HG02973 (cell line): ENCODE measurements at regions not wholly inside any gene's neighbourhood (a gene's known extent, or its start where the extent isn't known, plus 50 kb on each side); places are given as distances from the start of the nearest gene placed in this dataset.
A peak's percentile ranks its signal among the peaks of the same experiment; 100 is the strongest.
"Not testable (repeated sequence)": the region's sequence is repeated elsewhere in the genome, so short reads cannot be mapped to it uniquely, and the experiment has no call there.

Experiments
- ATAC-seq: cut with Tn5 transposase; IDR thresholded peaks from one replicate; pipeline ENCODE4 v1.9.1; 2021; ENCODE audit warnings: moderate library complexity; ENCODE audit not compliant: unreplicated experiment

DNA sequence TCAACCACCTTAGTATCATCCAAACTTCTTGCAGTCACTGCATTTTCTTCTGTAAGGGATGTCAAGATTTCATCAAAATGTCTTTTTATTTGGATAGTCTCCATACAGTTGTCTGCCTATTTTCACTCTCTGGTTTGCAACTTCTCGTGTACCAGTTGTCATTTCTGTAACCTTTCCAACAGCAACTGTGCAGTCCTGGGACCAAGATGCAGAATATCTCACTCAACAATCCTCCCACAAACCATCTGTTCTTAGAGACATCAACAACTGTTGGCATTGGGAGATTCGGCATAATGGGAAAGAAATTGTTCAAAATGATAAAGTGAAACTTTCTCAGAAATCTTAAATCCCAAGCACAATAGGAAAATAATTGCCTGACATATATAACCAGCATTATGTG lies 933.6 kb upstream of the SLC39A10 start:
- no peak for ATAC-seq

DNA sequence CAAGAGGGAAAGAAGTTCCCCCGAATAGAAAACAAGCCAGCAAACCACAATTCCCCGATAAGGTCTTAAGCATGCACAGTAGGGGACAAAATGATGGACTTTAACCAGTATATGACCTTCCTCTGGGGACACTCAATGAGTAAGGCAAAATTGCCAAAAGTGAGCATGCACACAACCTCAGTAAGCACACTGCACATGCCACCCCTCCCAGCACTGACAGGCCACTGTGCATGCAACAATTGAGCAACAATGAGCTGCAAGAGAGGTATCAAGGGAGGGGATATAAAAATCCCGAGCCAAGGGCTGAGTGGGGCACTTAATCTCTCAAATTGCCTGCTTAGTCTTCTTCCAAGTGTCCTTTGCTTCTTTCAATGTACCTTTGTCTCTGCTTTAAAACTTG lies 935.8 kb upstream of the SLC39A10 start:
- ATAC-seq, result no peak

DNA sequence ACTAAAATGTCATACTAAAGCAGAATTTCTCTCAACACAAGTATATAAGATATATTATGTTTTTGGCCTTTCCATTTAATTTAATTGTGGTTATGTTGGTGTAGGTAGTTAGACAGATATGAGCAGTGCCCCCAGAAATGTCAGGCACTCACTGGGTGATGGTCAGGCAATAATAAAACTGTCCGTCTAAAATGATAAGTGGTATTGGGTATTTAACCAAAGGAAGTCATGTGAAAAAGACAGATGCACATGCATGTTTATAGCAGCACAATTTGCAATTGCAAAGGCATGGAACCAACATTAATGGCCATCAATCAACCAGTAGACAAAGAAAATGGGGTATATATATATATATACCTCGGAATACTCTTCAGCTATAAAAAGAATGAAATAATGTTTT lies 936.6 kb upstream of the SLC39A10 start:
- ATAC-seq, result no peak

DNA sequence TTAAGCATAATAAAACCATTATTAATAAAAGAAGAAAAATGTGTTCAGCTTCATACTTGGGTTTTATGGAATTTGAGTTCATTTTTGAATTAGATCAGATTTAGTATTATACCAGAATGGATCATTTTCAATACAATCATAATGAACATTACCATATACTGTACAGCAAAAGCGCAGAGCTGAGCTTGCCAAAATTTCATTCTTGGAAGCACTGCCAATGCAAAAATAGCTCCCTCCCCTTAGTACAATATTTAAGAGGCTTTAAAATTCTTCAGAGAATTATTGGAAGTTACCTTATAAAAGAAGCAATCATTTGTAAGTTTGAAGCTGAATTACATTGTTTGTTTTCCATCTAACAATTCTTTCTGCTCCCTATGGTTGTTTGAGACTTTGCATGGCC lies 938.1 kb upstream of the SLC39A10 start:
- ATAC-seq, result no peak

DNA sequence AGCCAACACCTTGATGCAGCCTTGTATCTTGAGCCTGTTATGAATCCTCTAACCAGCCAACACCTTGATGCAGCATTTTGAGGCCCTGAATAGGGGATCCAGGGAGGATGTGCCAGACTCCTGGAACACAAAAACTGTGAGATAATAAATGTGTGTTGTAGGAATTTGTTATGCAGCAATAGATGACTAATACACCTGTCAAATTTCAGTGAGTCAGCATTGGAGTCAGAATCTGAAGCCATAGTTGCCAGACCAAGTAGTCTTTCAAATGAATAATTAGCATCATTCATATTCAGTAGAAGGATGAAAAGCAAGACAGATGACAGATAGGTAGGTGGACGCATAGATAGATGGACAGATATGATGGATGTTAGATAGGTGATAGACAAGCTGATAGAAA lies 942.5 kb upstream of the SLC39A10 start:
- ATAC-seq, result no peak

DNA sequence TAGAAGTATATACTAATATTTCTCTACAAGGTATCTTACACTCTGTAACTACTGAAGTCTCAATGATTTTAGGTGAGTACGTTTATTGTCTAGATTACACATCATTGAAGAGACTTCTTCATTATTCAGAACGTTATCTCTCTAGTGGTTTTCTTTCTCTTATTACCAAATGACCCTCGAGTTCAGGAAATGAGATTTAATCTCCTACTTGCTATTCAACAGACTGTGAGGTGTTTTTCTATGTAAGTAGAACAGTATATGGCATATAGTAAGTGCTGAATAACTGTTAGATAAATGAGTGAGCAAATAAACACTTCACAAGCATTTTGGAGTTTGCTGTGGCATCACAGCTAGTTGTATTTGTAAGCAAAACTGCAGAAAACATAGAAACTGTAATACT lies 947.2 kb upstream of the SLC39A10 start:
- no peak for ATAC-seq

DNA sequence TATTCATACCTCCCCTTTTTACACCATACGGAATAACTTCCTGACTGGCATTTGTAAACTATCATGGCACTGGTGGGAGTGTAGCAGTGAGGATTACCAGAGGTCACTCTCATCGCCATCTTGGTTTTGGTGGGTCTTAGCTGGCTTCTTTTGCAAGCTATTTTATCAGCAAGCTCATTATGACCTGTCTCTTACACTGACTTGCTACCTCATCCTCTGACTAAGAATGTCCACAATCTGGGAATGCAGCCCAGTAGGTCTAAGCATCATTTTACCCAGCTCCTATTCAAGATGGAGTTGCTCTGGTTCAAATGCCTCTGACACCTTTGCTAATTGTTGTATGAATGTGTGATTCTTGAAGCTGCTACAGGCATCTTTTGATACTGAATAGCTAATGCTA lies 950.8 kb upstream of the SLC39A10 start:
- ATAC-seq, result no peak

DNA sequence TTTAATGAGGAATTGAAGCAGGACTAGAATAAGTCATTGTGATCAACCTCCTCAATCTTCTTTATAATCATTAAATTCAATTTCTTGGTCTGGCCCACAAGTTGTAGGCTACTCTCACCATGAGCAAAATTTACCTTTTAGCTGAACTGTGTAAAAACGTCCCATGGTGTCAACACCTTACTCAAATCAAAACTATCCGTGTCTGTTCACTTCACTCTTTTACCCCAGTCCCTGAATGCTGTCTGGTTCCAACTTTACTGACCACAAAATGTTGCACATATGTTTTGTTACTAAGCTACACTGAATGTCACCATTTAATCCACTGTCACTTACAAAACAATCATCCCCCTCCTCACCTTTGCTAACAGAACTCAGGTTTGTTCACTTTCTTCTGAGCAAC lies 951.6 kb upstream of the SLC39A10 start:
- ATAC-seq, result no peak

DNA sequence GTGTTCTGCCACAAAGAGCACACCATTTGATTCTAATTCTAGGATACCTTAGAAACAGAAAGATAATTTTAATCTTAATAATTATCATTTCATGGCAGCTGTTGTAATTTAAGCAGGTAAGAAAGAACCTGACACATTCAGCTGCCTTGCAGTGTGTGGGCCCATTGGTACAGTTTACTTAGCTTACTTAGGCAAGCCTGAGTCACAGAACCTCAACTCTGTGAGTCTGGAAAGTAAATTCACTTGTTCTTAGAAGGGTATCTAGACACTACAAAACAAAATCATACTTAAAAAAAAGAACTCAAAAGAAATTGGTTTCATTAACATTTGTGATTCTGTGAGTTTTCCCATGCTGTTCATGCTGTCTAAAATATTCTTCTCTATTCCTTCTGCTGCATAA lies 956.3 kb upstream of the SLC39A10 start:
- no peak for ATAC-seq

DNA sequence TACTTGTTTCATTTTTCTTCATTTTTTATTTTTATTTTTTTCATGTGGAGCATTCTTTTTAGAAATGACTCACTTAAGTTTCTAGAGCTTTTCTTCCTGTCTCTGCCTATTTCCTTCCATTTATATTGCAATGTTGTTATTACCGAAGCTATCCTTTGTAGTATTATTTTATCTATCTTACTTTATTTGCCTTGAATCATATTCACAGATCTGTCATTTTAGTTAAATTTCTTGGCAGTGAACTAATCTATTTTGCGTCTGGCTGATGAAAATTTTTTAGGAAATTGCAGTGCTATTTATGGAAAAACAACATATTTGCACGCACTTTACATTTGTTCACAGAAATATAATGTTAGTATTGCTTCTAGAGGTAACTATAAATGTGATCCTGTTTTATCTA lies 956.9 kb upstream of the SLC39A10 start:
- no peak for ATAC-seq

DNA sequence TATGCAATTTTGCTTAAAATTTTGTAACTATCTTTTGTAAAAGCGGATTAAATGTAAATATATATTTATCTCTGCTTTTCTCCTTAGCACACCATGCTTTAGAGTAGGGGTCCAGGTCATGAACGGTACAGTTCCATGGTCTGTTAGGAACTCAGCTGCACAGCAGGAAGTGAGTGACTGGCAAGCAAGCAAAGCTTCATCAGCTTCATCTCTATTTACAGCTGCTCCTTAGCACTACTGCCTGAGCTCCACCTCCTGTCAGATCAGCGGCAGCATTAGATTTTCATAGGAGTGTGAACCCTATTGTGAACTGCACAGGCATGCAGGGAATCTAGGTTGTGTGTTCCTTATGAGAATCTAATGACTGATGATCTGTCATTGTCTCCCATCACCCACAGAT lies 959.0 kb upstream of the SLC39A10 start:
- ATAC-seq, result no peak

DNA sequence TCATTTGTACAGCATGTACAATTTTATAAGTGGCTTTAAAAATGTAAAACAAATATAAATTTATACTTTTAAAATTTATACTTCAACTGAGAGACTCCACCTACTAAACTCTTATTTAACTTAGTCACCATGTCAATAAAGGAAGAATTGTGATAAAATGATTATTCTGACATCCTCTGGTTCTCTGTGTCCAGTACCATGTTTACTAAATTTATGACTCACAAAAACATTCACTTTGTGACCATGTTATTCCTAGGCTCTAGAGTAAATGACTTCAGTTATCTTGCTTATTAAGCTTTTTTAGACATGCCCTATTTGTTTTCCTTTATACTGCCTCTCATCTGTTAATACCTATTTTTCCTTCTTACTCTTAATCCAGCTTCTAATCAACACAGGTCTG lies 959.6 kb upstream of the SLC39A10 start:
- no peak for ATAC-seq

DNA sequence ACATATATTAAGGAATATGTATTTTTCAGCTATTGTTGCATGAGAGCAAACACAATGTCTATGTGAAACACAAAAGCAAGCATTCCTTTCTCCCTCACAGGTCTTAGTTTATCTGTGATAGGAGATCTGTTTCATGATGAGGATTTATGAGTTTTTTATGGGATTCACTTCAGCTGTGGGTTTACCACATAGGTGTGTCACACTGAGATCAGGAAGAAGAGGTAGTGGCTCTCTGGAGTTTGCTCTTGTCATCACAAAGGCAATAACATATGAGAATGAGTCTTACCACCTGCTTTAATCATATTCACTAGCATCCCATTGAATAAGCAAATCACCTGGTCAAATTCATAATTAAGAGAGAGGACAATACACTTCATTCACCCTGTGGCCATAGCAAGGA lies 960.3 kb upstream of the SLC39A10 start:
- no peak for ATAC-seq

DNA sequence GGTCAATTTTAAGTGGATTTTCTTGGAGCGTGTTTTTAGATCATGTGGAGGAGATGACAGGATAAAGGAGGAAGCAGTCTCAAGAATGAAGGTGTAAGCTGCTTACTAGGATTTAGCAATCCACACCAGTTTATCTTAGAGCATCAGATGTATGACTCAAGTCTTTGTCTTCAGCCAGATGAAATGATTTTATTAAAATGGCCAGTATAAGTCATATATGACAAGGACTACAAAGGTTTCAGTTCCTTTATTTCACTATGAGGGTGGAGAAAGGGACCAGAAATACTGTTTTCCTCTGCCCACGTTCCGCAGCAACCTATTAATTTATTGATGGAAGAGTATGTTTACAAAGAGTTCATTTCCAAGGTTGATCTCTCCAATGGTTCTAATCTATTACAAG lies 970.5 kb upstream of the SLC39A10 start:
- no peak for ATAC-seq

DNA sequence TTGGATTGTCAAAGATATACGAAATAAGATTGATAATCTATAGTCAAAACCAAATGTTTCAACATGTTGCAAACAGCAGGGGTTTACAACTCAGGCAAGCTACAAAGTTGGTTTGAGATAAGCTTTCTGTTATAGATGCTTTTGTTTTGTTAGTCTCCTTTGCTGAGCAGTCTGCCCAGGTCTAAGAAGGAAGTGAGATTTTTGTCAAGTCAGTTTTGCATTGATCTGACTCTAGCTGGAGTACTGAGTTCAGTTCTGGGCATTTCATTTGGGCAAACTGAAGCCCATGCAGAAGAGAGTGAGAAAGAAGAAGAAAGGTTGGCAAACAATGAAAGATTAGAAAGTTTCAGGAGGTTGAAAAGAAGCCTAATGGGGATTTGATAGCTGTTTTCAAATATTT lies 983.0 kb upstream of the SLC39A10 start:
- ATAC-seq, result no peak

DNA sequence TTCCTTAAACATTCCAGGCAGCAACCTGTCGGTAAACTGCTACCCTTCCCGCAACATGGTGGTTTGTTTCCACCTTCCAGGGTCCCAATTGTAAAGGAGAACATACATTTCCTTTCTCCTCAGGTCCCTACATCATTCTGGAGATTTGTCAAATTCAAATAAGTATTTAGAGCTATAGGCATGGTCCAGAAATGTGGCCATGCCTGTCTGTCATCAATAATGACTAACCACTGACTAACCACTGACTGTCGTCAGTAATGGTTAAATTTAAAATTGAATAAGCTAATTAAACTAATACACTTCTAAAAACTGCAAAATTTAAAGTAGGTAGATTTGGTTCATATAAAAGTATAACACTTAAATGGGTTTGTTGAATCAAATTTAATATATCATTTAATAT lies 984.0 kb upstream of the SLC39A10 start:
- ATAC-seq, result no peak

DNA sequence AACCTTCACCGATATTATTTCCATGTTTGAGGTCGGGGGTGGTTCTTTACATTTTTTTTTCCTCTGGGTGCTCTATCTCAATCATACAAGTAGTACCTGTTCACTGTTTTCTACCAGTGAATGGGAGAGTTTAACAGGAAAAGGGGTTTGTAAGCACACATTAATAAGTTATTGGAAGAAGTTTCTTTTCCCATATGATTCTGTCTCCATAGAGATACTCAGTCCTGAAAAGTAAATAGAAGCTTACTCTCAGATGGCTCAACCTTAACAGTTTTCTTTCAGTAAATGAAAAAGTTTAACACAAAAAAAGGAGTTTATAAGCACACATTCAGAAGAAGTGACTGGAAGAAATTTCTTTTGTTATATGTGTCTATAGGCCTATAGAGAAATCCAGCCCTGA lies 995.6 kb upstream of the SLC39A10 start:
- no peak for ATAC-seq

DNA sequence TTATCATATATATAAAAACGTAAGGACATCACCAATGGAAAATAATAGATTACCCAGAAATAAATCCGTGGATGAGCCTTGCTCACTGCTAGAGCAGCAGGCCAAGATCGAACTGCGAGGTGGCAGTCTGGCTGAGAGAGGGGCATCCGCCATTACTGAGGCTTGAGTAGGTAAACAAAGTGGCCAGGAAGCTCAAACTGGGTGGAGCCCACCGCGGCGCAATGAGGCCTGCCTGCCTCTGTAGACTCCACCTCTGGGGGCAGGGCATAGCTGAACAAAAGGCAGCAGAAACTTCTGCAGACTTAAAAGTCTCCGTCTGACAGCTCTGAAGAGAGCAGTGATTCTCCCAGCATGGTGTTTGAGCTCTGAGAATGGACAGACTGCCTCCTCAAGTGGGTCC lies 1018.0 kb upstream of the SLC39A10 start:
- ATAC-seq, result not testable (repeated sequence)

DNA sequence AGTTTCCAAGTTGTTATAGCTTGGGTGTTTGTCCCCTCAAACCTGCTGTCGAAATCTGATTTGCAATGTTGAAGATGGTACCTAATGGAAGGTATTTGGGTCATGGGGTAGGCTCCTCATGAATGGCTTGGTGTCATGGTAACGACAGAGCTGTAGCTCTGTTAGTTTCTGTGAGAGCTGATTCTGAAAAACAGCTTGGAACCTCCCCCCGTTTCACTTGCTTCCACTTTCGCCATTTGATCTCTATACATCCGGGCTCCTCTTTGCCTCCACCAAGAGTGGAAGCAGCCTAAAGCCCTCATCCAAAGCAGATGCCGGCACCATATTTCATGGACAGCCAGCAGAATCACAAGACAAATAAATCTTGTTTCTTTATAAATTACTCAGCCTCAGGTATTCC lies 1035.1 kb upstream of the SLC39A10 start:
- ATAC-seq, result no peak

DNA sequence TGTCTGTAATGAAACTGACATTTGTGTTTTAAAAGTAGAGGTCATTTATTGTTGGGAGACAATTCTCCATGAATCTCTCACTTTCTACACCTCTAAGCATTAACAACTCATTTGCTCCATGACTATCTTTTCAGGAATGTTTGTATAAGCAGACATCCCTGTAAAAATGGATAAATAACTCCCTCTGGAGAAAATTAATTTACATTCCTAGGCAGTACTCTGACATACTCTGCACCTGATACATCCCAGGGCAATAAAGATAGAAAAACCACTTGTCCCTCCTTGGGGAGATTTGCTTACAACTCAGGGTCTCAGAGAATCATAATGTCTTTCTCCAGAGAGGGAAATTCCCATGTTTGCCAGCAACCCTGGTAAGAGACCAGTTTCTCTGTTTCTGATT lies 1037.7 kb upstream of the SLC39A10 start:
- ATAC-seq, result no peak

DNA sequence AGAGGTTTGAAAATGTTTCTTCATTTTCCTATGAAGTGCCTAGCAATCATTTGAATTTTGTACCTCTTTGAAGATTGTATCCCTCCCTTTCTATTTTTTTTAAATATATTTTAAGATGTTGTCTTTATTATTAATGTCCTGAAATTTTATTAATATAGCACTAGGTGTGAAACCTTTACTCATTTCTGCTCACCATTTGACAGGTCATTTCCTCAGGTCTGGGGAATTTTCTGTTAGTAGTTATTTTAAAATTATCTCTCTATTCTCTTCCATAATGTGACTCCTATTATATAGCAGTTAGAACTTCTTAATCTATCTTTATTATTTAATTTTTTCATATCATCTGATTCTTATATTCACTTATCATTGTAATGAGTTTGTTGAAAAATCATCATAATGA lies 1038.6 kb upstream of the SLC39A10 start:
- no peak for ATAC-seq

DNA sequence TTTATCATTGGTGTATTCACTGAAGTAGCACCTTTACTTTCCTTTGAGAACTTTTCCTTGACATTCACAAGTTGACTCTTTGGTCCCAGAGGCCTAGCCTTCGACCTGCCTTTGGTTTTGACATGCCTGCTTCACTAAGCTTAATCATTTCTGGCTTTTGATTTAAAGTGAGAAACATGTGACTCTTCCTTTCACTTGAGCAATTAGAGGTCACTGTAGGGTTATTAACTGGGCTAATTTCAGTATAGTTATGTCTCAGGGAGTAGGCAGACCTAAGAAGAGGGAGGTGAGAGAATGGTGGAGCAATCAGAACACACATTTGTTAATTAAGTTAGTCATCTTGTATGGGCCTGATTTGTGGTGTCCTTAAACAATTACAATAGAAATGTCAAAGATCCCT lies 1040.7 kb upstream of the SLC39A10 start:
- ATAC-seq, result peak; percentile 94

DNA sequence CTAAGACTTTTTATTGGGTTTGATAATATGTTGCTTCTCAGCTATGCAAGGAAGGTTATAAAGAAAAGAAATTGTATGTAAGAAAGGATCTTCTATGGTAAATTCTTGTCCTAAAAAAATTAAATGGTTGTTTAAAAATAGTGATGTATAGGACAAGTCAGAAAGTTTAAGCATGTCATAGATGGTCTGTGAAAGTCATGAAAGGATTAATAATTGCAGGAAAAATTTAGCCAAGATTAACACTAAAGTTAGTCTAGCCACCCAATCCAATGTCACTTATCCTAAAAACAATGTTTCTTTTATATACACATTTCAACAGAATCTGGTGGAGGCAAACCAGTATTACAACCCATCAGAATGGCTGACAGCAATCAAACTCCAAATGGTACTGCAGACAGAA lies 1046.7 kb upstream of the SLC39A10 start:
- no peak for ATAC-seq

DNA sequence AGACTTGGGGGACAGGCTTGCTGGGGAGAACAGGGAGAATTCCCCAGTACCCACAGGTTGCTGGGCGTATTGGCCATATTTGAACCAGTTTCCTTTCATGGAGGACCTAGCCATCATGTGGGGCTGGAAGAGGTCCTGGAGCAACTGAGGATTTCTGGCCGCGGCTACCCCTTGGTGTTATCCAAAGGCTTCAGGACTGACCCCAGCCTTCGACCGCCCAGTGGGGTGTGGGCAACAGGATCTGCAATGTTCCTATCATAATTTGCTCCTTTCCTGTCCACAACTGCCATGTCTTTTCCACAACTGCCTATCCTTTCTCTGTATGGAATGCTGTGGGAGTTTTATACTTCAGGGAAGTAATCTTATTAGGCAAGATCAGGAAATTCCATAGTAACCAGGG lies 1053.6 kb upstream of the SLC39A10 start:
- no peak for ATAC-seq
